GM12878 (cell line): ENCODE measurements at regions not wholly inside any gene's neighbourhood (a gene's known extent, or its start where the extent isn't known, plus 50 kb on each side); places are given as distances from the start of the nearest gene placed in this dataset.

Experiments
- ATAC-seq: fragments of 200-7000 bp; cut with Tn5 transposase; 3 replicates; pipeline ENCODE4 v1.9.1; 2020; ENCODE audit warnings: mild to moderate bottlenecking, moderate library complexity
- BruUV-seq: library from RNA; stranded (reverse); fragments of 400-500 nt; replicated peaks from 2 replicates; lab custom pipeline; 2021; lab: Mats Ljungman, UMichigan
- CTCF ChIA-PET: fragments of 300-600 bp; sonication (Branson Sonifier 250); formaldehyde crosslinking; extraction: SDS; loops from one replicate; lab custom pipeline; 2021; ENCODE audit warnings: inconsistent platforms; lab: Yijun Ruan, JAX
- POLR2A ChIA-PET: fragments of 350-600 bp; formaldehyde crosslinking; extraction: SDS; loops from one replicate; lab custom pipeline; 2021; ENCODE audit warnings: inconsistent platforms; lab: Charles Lee
- RAD21 ChIA-PET: fragments of 300-600 bp; sonication (Branson Sonifier 250); formaldehyde crosslinking; loops from one replicate; lab custom pipeline; 2023; ENCODE audit warnings: antibody characterized with exemption; ENCODE audit not compliant: unreplicated experiment; lab: Charles Lee
- SMC1A ChIA-PET: fragments of 300-600 bp; sonication (Branson Sonifier 250); formaldehyde crosslinking; loops from one replicate; lab custom pipeline; 2023; ENCODE audit not compliant: unreplicated experiment, uncharacterized antibody; lab: Charles Lee
- DNase-seq: peaks from one replicate; pipeline ENCODE4 v3.0.0-alpha.2; 2011; ENCODE audit warnings: low read depth, low spot score
- FAIRE-seq: peaks from 3 replicates; lab custom pipeline; 2011; peaks lifted over from hg19 to GRCh38; lab: Jason Lieb, UNC
- H2AFZ ChIP-seq: 2 replicates; pipeline ENCODE4 v1.6.0; 2011; ENCODE audit warnings: low read depth, low read length, control low read depth; ENCODE audit not compliant: control insufficient read depth
- H3K27ac ChIP-seq: 2 replicates; pipeline ENCODE4 v1.5.1; 2011; ENCODE audit warnings: control low read depth; ENCODE audit not compliant: control insufficient read depth, insufficient read depth
- H3K27me3 ChIP-seq, 2 experiments: replicated peaks in 1 of 2; 2 replicates each; pipeline versions ENCODE4 v1.6.0 to v1.6.1; 2011; ENCODE audit warnings: low read length in 1 of 2; ENCODE audit not compliant: control insufficient read depth in 2 of 2, insufficient read depth in 2 of 2
- H3K36me3 ChIP-seq, 2 experiments: 2 replicates each; pipeline ENCODE4 v1.5.1; 2011; ENCODE audit warnings: low read length in 1 of 2; ENCODE audit not compliant: control insufficient read depth in 2 of 2, insufficient read depth in 2 of 2
- H3K4me1 ChIP-seq: 2 replicates; pipeline ENCODE4 v1.6.1; 2011; ENCODE audit warnings: mild to moderate bottlenecking, low read length, moderate library complexity, mixed read lengths; ENCODE audit not compliant: control insufficient read depth, insufficient read depth
- H3K4me2 ChIP-seq: 2 replicates; pipeline ENCODE4 v1.6.0; 2011; ENCODE audit warnings: control low read depth; ENCODE audit not compliant: control insufficient read depth, insufficient read depth
- H3K4me3 ChIP-seq: fragments of 200-600 bp; sonication (generic); 2 replicates; pipeline ENCODE4 v1.5.1; 2016
- H3K79me2 ChIP-seq: 2 replicates; pipeline ENCODE4 v1.6.0; 2011; ENCODE audit warnings: low read length; ENCODE audit not compliant: control insufficient read depth, insufficient read depth
- H3K9ac ChIP-seq: 2 replicates; pipeline ENCODE4 v1.8.0; 2011; ENCODE audit warnings: low read length, control low read depth, mixed read lengths; ENCODE audit not compliant: control insufficient read depth, insufficient read depth
- H3K9me3 ChIP-seq: replicated peaks from 3 replicates; pipeline ENCODE4 v1.5.1; 2011; ENCODE audit warnings: mild to moderate bottlenecking, low read length; ENCODE audit not compliant: control insufficient read depth, insufficient read depth
- H4K20me1 ChIP-seq: 2 replicates; pipeline ENCODE4 v1.6.0; 2011; ENCODE audit not compliant: control insufficient read depth, insufficient read depth
- BACH1 ChIP-seq: fragments of 450-650 bp; IDR thresholded peaks from 2 replicates; pipeline ENCODE4 v1.6.1; 2017; ENCODE audit warnings: mild to moderate bottlenecking, borderline replicate concordance
- CHD2 ChIP-seq: IDR thresholded peaks from 2 replicates; pipeline ENCODE4 v1.6.1; 2011; ENCODE audit warnings: low read depth, low read length, improper control_type of control experiment, borderline replicate concordance
- DPF2 ChIP-seq: fragments of 450-650 bp; IDR thresholded peaks from 2 replicates; pipeline ENCODE4 v1.6.1; 2017; ENCODE audit warnings: mild to moderate bottlenecking
- LARP7 ChIP-seq: fragments of 450-650 bp; IDR thresholded peaks from 2 replicates; pipeline ENCODE4 v1.6.1; 2017; ENCODE audit warnings: mild to moderate bottlenecking
- NFIC ChIP-seq: IDR thresholded peaks from 2 replicates; pipeline ENCODE4 v1.6.1; 2012; ENCODE audit warnings: low read depth, mild to moderate bottlenecking, inconsistent platforms, low read length, moderate library complexity
- SREBF2 ChIP-seq: IDR thresholded peaks from 2 replicates; pipeline ENCODE4 v1.6.1; 2012; ENCODE audit warnings: mild to moderate bottlenecking, low read length
- TCF12 ChIP-seq: IDR thresholded peaks from 2 replicates; pipeline ENCODE4 v1.6.1; 2011; ENCODE audit warnings: low read depth, mild to moderate bottlenecking, low read length
- WGBS: methylation state at CpG from one replicate; pipeline ENCODE4 v1.1.6; 2016; ENCODE audit warnings: low lambda C conversion rate; ENCODE audit not compliant: insufficient replicate concordance, insufficient coverage; ENCODE audit errors: missing lambda C conversion rate; 5-methylcytosine and 5-hydroxymethylcytosine counted together
- in situ Hi-C: fragments of 300-500 bp; cut with MboI; formaldehyde crosslinking; loops from 9 replicates; pipeline ENCODE4 v1.14.3; 2018; ENCODE audit warnings: mixed read lengths
- intact Hi-C: fragments of 100-400 bp; cut with micrococcal nuclease; formaldehyde crosslinking; loops from one replicate; pipeline ENCODE4 v1.14.2; 2022; ENCODE audit not compliant: unreplicated experiment
- TF ChIP-seq, protein P1 (sequence below): fragments of 450-650 bp; IDR thresholded peaks from 2 replicates; pipeline ENCODE4 v1.6.1; 2017; ENCODE audit warnings: antibody characterized with exemption, mild to moderate bottlenecking, moderate library complexity
- TF ChIP-seq, protein P2 (sequence below): fragments of 450-650 bp; IDR thresholded peaks from 2 replicates; pipeline ENCODE4 v1.6.1; 2016; ENCODE audit warnings: mild to moderate bottlenecking, moderate library complexity, borderline replicate concordance
- TF ChIP-seq, protein P3 (sequence below): fragments of 150-350 bp; IDR thresholded peaks from 2 replicates; pipeline ENCODE4 v1.6.1; 2014; ENCODE audit warnings: mild to moderate bottlenecking, low read depth, low read length
- TF ChIP-seq, protein P4 (sequence below): IDR thresholded peaks from 2 replicates; pipeline ENCODE4 v1.6.1; 2011; ENCODE audit warnings: mild to moderate bottlenecking, low read depth, low read length, moderate library complexity; ENCODE audit not compliant: insufficient replicate concordance
- TF ChIP-seq, protein P5 (sequence below): IDR thresholded peaks from 2 replicates; pipeline ENCODE4 v1.6.1; 2012; ENCODE audit warnings: low read length, inconsistent platforms

DNA sequence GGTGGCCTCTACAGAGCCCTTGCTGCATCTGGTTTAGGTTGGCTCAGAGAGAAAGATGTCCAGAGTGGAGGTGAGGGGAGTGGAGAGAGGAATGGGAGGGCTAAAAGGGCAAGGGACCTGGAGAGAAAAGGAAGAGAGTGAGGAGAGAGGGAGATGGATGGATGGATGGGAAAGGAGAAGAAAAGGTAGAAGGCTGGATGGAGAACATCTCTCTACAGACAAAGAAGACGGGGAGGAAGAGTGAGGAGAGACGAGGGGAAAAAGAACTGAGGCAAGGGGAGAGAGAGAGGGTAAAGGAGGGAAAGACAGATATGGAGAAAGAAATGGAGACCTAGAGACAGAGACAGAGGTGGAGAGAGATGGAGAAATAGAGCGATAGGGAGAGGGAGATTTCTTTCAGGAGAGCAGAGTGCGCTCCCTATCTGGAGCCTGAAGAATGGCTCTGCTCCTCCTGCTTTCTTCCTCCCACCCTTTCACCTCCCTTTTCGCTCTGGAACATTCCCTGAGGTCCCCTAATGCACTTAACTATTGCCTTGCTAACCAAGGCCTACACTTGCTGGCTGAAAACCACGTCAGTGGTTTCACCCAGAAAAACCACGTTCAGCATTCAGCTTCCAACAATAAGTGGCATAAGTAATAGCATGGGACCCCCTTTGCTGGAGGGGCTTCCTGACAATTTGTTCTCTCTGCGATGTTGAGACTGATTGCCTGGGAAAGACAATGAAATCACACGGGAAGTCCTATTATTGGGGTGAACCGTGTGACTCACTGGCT is 286.3 kb downstream of the CDH26 start:
- H3K27me3 ChIP-seq: no peaks in the 10 kb centered on the region
- POLR2A ChIA-PET: no interaction called here
- no peak for TF ChIP-seq CHD2
- TF ChIP-seq, protein P1, sequence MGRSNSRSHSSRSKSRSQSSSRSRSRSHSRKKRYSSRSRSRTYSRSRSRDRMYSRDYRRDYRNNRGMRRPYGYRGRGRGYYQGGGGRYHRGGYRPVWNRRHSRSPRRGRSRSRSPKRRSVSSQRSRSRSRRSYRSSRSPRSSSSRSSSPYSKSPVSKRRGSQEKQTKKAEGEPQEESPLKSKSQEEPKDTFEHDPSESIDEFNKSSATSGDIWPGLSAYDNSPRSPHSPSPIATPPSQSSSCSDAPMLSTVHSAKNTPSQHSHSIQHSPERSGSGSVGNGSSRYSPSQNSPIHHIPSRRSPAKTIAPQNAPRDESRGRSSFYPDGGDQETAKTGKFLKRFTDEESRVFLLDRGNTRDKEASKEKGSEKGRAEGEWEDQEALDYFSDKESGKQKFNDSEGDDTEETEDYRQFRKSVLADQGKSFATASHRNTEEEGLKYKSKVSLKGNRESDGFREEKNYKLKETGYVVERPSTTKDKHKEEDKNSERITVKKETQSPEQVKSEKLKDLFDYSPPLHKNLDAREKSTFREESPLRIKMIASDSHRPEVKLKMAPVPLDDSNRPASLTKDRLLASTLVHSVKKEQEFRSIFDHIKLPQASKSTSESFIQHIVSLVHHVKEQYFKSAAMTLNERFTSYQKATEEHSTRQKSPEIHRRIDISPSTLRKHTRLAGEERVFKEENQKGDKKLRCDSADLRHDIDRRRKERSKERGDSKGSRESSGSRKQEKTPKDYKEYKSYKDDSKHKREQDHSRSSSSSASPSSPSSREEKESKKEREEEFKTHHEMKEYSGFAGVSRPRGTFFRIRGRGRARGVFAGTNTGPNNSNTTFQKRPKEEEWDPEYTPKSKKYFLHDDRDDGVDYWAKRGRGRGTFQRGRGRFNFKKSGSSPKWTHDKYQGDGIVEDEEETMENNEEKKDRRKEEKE: no peak
- TF ChIP-seq LARP7: no peak
- TF ChIP-seq BACH1: no peak
- TF ChIP-seq, protein P2, sequence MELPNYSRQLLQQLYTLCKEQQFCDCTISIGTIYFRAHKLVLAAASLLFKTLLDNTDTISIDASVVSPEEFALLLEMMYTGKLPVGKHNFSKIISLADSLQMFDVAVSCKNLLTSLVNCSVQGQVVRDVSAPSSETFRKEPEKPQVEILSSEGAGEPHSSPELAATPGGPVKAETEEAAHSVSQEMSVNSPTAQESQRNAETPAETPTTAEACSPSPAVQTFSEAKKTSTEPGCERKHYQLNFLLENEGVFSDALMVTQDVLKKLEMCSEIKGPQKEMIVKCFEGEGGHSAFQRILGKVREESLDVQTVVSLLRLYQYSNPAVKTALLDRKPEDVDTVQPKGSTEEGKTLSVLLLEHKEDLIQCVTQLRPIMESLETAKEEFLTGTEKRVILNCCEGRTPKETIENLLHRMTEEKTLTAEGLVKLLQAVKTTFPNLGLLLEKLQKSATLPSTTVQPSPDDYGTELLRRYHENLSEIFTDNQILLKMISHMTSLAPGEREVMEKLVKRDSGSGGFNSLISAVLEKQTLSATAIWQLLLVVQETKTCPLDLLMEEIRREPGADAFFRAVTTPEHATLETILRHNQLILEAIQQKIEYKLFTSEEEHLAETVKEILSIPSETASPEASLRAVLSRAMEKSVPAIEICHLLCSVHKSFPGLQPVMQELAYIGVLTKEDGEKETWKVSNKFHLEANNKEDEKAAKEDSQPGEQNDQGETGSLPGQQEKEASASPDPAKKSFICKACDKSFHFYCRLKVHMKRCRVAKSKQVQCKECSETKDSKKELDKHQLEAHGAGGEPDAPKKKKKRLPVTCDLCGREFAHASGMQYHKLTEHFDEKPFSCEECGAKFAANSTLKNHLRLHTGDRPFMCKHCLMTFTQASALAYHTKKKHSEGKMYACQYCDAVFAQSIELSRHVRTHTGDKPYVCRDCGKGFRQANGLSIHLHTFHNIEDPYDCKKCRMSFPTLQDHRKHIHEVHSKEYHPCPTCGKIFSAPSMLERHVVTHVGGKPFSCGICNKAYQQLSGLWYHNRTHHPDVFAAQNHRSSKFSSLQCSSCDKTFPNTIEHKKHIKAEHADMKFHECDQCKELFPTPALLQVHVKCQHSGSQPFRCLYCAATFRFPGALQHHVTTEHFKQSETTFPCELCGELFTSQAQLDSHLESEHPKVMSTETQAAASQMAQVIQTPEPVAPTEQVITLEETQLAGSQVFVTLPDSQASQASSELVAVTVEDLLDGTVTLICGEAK: no peak
- TF ChIP-seq SREBF2: no peak
- TF ChIP-seq, protein P3, sequence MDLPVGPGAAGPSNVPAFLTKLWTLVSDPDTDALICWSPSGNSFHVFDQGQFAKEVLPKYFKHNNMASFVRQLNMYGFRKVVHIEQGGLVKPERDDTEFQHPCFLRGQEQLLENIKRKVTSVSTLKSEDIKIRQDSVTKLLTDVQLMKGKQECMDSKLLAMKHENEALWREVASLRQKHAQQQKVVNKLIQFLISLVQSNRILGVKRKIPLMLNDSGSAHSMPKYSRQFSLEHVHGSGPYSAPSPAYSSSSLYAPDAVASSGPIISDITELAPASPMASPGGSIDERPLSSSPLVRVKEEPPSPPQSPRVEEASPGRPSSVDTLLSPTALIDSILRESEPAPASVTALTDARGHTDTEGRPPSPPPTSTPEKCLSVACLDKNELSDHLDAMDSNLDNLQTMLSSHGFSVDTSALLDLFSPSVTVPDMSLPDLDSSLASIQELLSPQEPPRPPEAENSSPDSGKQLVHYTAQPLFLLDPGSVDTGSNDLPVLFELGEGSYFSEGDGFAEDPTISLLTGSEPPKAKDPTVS: no peak
- no peak for TF ChIP-seq DPF2
- TF ChIP-seq NFIC: no peak
- TF ChIP-seq, protein P4, sequence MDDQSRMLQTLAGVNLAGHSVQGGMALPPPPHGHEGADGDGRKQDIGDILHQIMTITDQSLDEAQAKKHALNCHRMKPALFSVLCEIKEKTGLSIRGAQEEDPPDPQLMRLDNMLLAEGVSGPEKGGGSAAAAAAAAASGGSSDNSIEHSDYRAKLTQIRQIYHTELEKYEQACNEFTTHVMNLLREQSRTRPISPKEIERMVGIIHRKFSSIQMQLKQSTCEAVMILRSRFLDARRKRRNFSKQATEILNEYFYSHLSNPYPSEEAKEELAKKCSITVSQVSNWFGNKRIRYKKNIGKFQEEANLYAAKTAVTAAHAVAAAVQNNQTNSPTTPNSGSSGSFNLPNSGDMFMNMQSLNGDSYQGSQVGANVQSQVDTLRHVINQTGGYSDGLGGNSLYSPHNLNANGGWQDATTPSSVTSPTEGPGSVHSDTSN: no peak
- TF ChIP-seq, protein P5, sequence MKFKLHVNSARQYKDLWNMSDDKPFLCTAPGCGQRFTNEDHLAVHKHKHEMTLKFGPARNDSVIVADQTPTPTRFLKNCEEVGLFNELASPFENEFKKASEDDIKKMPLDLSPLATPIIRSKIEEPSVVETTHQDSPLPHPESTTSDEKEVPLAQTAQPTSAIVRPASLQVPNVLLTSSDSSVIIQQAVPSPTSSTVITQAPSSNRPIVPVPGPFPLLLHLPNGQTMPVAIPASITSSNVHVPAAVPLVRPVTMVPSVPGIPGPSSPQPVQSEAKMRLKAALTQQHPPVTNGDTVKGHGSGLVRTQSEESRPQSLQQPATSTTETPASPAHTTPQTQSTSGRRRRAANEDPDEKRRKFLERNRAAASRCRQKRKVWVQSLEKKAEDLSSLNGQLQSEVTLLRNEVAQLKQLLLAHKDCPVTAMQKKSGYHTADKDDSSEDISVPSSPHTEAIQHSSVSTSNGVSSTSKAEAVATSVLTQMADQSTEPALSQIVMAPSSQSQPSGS: no peak
- no peak for TF ChIP-seq TCF12

More for the DNA sequence above, 286.3 kb downstream of the CDH26 start:
- FAIRE-seq (no peak), DNase-seq (no peak), ATAC-seq (no peak)
- WGBS: 17% methylated on average over 10 of the region's 10 CpGs
- in situ Hi-C loops (no loop called here), intact Hi-C loops (no loop called here)
- no peak overlapping the region for H3K4me3 ChIP-seq
- ChIA-PET RAD21 (no interaction called here), SMC1A (interaction anchor here (1.0 kb wide), 1 partner anchor 18 kb away, joined by 4 read pairs; no protein-coding TSS in a partner anchor), CTCF (interaction anchor here (1.7 kb wide), 1 partner anchor 18 kb away, joined by 5 read pairs; no protein-coding TSS in a partner anchor)
- no peaks in the 10 kb centered on the region for H3K36me3 ChIP-seq
- no peak overlapping the region for H3K27ac ChIP-seq
- BruUV-seq: no TSS peak
- H4K20me1 ChIP-seq: no peaks in the 10 kb centered on the region
- no peaks in the 10 kb centered on the region for H3K4me1 ChIP-seq
- no peak overlapping the region for H2AFZ ChIP-seq
- no peaks in the 10 kb centered on the region for H3K79me2 ChIP-seq
- no peak overlapping the region for H3K9ac ChIP-seq
- no peak overlapping the region for H3K4me2 ChIP-seq
- H3K9me3 ChIP-seq: no peaks in the 10 kb centered on the region
